Stimulated activated CD8-positive, alpha-beta memory T cell treated with anti-CD3 and anti-CD28 coated beads, Interleukin-7, amount 100 ng/mL, for 24 hours (primary cell): ENCODE measurements at regions not wholly inside any gene's neighbourhood (a gene's known extent, or its start where the extent isn't known, plus 50 kb on each side); places are given as distances from the start of the nearest gene placed in this dataset.

Experiments used
- DNase-seq: peaks from one replicate; pipeline ENCODE4 v3.0.0-alpha.2; 2020; ENCODE audit warnings: low read depth

DNA sequence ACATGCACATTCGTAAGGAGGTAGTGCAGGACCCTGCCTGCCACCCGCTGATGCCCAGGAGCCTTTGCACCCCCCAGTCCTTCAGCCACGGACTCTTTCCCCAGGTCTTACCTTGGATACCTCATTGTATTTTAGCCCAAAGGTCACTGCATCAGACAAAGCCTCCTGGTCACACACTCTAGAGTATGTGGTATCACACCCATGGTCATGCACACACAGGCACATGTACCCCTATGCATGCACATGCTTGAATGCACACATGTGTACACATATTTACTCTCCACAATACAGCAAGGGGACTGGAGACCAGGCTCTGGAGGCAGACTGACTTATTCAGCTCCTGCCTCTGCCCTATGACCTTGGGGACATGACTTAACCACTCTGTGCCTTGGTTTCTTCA lies 357.5 kb downstream of the C16orf95 start:
- DNase-seq, result no peak

- no peak for DNase-seq
Observed at GRCh38 chr16:86960266-86960665, 356.9 kb downstream of the C16orf95 start.

DNA sequence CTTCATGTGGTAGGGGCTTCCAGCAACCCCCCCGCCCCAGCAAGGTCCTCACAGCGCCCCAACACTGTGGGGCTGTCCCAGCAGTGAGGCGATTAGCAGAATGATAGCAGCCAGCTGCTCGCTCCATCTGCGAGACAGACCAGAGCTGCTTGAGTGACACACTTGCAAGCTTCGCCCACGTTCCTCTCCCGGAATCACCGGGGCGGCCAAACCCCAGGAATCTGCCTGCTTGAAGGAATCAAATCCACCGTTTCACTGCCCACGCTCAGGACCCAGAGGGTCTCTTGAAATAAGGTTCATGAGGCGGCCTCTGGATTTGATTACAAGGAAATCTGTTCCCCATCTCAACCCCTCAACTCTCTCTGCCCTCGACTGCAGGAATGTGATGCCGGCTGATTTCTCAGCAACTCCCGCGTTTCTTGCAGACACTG lies 356.0 kb downstream of the C16orf95 start:
- DNase-seq, result no peak

DNA sequence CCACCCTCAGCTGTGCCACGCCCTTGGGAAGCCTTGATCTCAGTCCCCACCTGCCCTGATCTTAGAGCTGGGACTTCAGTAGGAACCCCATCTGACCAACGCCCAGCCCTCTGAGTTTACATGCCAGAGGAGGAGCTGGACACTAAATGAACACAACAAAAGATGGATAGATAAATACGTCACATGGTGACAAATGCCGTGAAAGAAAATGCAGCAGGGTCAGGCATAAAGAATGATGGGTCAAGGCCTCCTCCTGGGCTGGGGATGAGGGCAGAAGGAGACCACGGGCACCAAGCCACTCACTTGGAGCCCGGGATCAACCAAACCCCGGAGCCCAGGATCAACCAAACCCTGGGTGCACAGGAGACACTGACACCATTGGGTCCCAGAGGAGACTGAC lies 354.9 kb downstream of the C16orf95 start:
- DNase-seq, result no peak

GRCh38 chr16:86962913-86963312 lies 354.3 kb downstream of the C16orf95 start:
- no peak for DNase-seq

DNA sequence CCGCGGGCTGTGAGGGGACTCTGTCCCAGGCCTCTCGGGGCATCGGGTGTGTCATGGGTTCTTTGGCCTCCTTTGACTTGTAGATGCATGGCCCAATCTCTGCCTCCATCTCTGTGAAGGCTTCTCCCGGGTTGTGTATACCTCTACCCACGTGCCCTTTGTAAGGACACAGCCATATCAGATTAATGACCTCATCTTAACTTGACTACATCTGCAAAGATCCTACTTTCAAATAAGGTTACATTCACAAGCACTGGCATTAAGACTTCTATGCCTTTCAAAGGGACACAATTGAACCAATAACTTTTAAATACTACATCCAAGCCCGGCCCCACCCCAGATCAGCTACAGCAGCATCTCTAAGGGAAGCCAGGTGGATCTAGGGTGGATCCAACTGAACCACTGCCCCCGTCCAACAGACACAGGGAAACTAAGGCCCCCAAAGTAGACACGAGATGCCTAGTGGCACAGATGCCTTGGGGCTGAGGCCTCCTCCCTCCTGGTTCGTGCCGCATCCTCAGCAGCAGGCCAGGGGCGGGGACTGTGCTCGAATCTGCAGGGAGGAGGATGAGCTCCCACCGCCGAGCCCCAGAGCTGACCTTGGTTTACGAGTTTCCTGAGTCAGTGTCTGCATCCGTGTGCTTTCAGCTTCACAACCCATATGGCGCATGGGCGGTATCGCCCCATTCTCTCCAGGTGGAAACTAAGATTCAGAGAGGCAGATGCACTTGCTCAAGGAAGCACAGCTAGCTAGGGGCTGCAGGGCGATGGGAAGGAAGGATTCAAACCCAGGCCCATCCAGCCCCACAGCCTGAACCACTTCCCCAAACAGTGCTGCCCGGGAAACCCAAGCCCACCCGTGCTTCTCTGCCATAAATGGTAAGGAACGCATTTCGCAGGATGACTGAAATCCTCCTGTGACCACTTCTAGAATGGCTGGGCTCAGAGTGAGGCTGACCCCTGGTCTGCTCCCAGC lies 353.3 kb downstream of the C16orf95 start:
- DNase-seq, result no peak

DNA sequence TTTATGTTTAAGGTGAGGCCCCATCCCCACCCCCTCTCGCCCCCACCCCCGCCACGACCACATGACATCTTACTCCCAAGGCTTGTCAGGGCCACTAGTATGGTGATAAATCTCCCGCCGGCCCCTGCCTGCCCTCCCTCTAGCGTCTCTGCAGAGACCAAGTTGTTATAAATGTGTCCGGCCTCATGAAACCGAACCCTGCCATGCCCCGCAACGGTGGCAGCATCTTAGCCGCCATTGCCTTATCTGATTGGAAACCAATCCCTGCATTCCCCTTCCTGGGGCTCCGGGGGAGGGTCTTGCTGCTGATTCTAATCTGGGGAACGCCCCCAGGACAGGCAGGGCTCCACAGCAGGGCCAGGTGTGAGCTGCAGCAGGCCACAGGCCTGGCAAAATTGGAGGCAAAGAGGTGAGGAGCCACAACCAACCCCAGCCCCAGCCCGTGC lies 352.4 kb downstream of the C16orf95 start:
- no peak for DNase-seq

- DNase-seq, result no peak
Observed at GRCh38 chr16:86965331-86965730, 351.9 kb downstream of the C16orf95 start.

DNA sequence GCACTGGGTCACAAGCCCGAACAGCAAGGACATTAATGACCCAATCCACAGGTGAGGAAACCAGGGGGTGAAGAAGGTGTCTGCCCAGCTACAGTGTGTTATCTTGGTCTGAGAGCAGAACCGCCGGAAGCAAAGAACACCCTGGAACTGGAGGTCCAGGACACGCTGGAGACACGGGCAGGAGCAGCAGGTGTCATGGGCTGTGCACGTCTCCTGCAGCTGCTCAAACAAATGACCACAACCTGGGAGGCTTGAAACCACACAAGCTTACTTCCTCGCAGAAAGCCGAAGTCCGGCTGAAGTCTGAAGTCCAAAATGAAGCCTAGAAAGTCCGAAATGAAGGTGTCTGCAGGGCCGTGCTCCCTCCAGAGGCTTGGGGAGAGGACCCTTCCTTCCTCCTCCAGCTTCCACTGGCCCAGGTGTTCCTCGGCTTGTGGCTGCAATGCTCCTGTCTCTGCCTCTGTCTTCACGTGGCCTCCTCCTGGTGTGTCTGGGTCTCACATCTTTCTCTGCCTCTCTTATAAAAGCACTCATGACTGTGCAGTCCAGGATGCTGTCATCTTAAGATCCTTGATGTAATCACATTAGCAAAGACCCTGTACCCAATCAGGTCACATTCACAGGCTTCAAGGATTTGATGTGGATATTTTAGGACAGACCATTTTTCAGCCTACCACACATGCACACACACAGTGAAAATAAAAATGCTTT lies 351.2 kb downstream of the C16orf95 start:
- no peak for DNase-seq

GRCh38 chr16:86966777-86967176 lies 350.4 kb downstream of the C16orf95 start:
- DNase-seq, result no peak

GRCh38 chr16:86968866-86969265 lies 348.3 kb downstream of the C16orf95 start:
- no peak for DNase-seq

DNA sequence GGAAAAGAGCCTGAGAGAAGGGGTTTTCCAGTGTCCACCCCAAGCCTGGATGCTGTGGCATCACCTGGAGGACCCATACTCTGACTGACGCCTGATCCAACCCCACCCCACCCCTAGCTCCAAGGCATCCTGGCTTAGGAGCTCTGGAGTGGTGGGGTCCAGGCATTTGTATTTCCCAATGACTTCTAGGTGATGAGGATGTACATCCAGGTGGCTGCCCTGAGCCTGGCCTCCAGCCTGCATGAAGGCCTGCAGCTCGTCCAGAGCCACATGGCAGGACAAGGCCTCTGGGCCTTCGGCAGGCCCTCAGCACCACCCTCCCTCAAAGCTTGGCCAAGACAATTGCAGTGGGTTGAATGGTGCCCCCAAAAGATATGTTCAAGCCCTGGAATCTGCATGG lies 347.5 kb downstream of the C16orf95 start:
- DNase-seq, result no peak

- DNase-seq, result no peak
Observed at GRCh38 chr16:86970279-86970678, 346.9 kb downstream of the C16orf95 start.

GRCh38 chr16:86970726-86971125 lies 346.5 kb downstream of the C16orf95 start:
- no peak for DNase-seq

DNA sequence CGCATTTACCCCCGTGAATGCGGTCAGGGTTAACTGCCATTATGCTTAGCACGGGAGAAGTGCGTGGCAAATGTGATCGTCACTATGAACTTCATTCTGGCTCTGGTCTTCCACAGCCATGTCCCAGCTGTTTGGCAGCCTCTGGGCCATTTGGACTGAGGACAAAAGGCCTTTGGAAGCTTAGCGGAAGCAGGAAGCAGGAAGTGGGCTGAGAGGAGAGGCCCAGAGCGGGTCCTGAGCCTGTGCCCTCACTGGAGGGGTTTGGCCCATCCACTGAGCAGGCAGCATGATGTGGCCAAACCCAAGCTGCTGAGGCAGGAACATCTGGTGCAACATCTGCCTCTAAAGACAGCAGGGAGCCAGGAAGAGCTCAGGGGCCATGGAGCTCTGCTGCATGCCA lies 345.9 kb downstream of the C16orf95 start:
- no peak for DNase-seq

DNA sequence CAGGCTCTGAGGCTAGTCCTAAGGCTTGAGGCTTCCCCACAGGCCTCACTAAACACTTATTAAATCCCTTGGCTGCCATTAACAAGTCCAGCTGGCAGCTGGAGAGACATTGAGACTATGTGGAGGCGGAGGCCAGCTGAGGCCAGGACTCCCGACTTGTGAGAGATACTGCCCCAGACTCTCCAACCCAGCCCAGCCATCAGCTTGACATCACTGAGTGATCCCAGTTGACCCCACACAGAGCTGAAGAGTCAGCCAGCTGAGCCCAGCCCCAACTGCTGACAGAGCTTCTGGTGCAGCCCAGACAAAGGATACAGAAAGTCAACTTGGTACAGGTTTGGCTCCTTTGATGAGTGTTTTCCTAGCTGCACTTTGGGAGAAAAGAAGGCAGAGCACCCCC lies 343.1 kb downstream of the C16orf95 start:
- DNase-seq, result no peak

- no peak for DNase-seq
Observed at GRCh38 chr16:86975445-86975844, 341.7 kb downstream of the C16orf95 start.

- DNase-seq, result no peak
Observed at GRCh38 chr16:86977076-86977676, 340.0 kb downstream of the C16orf95 start.

DNA sequence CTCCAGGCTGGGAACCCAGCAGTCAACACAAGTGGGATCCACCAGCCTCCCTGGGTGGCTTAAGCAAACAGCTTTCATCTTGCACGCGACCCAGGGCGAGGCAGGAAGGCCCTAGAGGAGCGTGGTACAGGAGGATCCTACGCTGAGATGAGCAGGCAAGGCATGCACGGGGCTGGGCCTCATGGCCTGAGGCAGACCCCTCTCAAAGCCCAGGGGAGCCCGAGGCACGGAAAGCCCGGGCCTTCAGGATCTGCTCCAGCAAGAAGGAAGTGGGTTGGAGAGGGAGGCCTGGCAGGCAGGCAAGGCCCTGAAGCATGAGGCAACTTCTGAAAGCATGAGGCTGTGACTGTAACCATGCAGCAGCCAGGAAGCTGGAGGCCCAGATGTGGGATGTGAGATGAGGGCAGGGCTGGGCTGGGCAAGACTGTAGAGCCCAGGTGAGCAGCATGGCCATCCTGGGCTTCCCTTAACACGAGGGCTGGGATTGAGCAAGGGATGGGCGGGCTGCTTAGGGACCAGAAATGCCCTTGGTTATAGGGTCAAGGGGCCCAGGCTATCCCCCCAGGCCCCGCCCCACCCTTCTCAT lies 338.7 kb downstream of the C16orf95 start:
- DNase-seq, result no peak

GRCh38 chr16:86979061-86979460 lies 338.1 kb downstream of the C16orf95 start:
- DNase-seq, result no peak

- no peak for DNase-seq
Observed at GRCh38 chr16:86979984-86980553, 337.1 kb downstream of the C16orf95 start.

- DNase-seq, result no peak
Observed at GRCh38 chr16:86980644-86981043, 336.5 kb downstream of the C16orf95 start.
